ENCODE measurements at regions not wholly inside any gene's neighbourhood (a gene's known extent, or its start where the extent isn't known, plus 50 kb on each side); places are given as distances from the start of the nearest gene placed in this dataset.

GRCh38 chr10:55476129-55476528 is 675.1 kb upstream of the PCDH15 start:
- no peaks in the 10 kb centered on the region for H3K27me3 ChIP-seq (ENCODE audit: insufficient read depth, poor library complexity, severe bottlenecking)
- TF ChIP-seq POLR2AphosphoS5 (IDR thresholded peaks at IDR 0.05; ENCODE audit: low read depth) (no peak), GABPA (IDR thresholded peaks at IDR 0.05; ENCODE audit: low read depth) (no peak), SPI1 (IDR thresholded peaks at IDR 0.05; ENCODE audit: borderline replicate concordance, low read depth) (no peak), REST (IDR thresholded peaks at IDR 0.05; ENCODE audit: insufficient replicate concordance, low read depth) (no peak), CTCF (IDR thresholded peaks at IDR 0.05; ENCODE audit: insufficient read depth, low read length) (no peak)
- no peak overlapping the region for H3K4me3 ChIP-seq (replicated peaks; ENCODE audit: insufficient read depth, low read length)
- H3K27ac ChIP-seq (replicated peaks) = no peak overlapping the region
- DNase-seq (ENCODE audit: low read depth in 1 of 2, low spot score in 1 of 2) = no peak

GRCh38 chr10:55474258-55474657 is 673.2 kb upstream of the PCDH15 start:
- no peak for DNase-seq (ENCODE audit: low read depth in 1 of 2, low spot score in 1 of 2)
- Histone ChIP-seq H3K4me3 (replicated peaks; ENCODE audit: insufficient read depth, low read length) (no peak overlapping the region), H3K27ac (replicated peaks) (no peak overlapping the region), H3K27me3 (ENCODE audit: insufficient read depth, poor library complexity, severe bottlenecking) (no peaks in the 10 kb centered on the region)
- TF ChIP-seq REST (IDR thresholded peaks at IDR 0.05; ENCODE audit: insufficient replicate concordance, low read depth) (no peak), POLR2AphosphoS5 (IDR thresholded peaks at IDR 0.05; ENCODE audit: low read depth) (no peak), GABPA (IDR thresholded peaks at IDR 0.05; ENCODE audit: low read depth) (no peak), SPI1 (IDR thresholded peaks at IDR 0.05; ENCODE audit: borderline replicate concordance, low read depth) (no peak), CTCF (IDR thresholded peaks at IDR 0.05; ENCODE audit: insufficient read depth, low read length) (no peak)

- Histone ChIP-seq H3K27me3 (ENCODE audit: insufficient read depth, poor library complexity, severe bottlenecking) (no peaks in the 10 kb centered on the region), H3K4me3 (replicated peaks; ENCODE audit: insufficient read depth, low read length) (no peak overlapping the region), H3K27ac (replicated peaks) (no peak overlapping the region)
- TF ChIP-seq CTCF (IDR thresholded peaks at IDR 0.05; ENCODE audit: insufficient read depth, low read length) = no peak
- TF ChIP-seq POLR2AphosphoS5 (IDR thresholded peaks at IDR 0.05; ENCODE audit: low read depth) = no peak
- no peak for DNase-seq (ENCODE audit: low read depth in 1 of 2, low spot score in 1 of 2)
These were observed 669.8 kb upstream of the PCDH15 start for GRCh38 chr10:55470840-55471239.

GRCh38 chr10:55466806-55467504 is 665.9 kb upstream of the PCDH15 start:
- H3K4me3 ChIP-seq (replicated peaks; ENCODE audit: insufficient read depth, low read length) = no peak overlapping the region
- TF ChIP-seq SPI1 (IDR thresholded peaks at IDR 0.05; ENCODE audit: borderline replicate concordance, low read depth) = no peak
- H3K27ac ChIP-seq (replicated peaks) = no peak overlapping the region
- no peak for DNase-seq (ENCODE audit: low read depth in 1 of 2, low spot score in 1 of 2)
- no peaks in the 10 kb centered on the region for H3K27me3 ChIP-seq (ENCODE audit: insufficient read depth, poor library complexity, severe bottlenecking)

Data from HL-60 (cell line).